HG02759 (cell line): ENCODE measurements at regions not wholly inside any gene's neighbourhood (a gene's known extent, or its start where the extent isn't known, plus 50 kb on each side); places are given as distances from the start of the nearest gene placed in this dataset.
A peak's percentile ranks its signal among the peaks of the same experiment; 100 is the strongest.
"Not testable (repeated sequence)": the region's sequence is repeated elsewhere in the genome, so short reads cannot be mapped to it uniquely, and the experiment has no call there.

Experiments used
- ATAC-seq: cut with Tn5 transposase; IDR thresholded peaks from one replicate; pipeline ENCODE4 v1.9.1; 2021; ENCODE audit warnings: mild to moderate bottlenecking, moderate library complexity; ENCODE audit not compliant: unreplicated experiment

DNA sequence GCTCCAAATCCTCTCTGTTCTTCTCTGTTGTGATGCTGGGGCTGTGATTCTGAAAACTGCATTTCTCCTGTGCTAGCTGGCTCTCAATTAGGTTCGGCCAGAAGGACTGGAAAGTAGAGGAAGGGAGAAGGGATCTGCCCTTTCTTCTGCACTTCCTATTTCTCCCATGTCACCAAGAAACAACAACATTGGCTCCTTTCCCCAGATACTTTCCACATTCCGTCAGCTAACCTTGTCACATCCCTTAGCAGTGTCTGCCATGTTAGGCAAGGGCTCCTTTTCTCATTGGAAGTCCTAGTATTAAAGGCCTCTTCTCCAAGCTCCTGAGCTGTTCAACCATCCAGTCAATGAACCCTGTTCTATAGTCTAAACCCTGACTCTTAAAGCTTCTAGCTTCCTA is 171.1 kb downstream of the ZNF621 start:
- no peak for ATAC-seq

DNA sequence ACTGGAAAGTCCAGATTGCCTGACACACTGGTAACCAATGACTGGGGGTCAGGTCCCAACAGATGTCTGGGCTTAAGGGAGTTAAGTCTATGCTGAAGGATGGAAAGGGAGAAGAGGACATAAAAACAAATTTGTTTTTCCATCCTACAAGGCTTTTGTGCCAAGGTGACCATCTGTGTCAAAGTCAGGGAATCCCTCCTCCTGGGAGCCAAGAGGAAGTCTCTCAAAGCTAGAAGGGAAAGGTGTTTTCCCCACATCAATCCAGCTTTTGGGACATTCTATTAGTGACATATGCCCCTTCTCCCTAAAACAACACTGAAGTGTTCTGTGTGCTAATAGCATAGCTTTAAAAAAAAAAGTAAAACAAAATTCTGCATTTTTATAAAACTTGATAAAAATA is 173.9 kb downstream of the ZNF621 start:
- ATAC-seq: not testable (repeated sequence)

- ATAC-seq: no peak
Observed at GRCh38 chr3:40701016-40701588, 176.3 kb downstream of the ZNF621 start.

- no peak for ATAC-seq
Observed at GRCh38 chr3:40704224-40704623, 179.5 kb downstream of the ZNF621 start.

DNA sequence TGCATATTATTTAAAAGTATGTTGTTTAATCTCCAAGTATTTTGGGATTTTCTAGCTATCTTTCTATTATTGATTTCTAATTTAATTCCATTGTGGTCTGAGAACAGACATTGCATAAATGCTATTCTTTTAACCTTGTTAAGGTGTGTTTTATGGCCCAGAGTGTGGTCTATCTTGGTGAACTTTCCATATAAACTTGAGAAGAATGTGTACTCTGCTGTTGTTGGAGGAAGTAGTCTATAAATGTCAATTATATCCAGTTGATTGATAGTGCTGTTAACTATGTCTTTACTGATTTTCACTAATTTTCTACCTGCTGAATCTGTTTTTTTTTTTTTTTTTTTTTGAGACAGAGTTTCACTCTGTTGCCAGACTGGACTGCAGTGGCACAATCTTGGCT is 180.9 kb downstream of the ZNF621 start:
- no peak for ATAC-seq

DNA sequence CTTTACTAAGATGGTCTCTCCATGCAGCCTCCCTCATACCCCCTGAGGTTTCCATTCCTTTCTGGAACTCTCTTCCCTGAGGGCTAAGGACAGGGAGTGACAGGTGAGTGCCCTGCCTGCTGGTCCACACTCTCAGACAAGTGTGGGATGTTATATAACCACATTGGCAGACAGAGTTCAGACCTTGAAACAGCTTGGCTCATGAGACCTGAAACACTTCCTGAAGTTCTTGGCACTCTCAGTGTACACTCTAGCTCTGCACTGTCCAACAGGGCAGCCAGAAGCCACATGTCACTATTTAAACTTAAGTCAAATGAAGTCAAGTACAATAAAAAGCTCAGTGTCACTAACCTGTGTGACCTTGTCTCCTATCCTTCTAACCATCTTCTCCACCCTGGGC is 188.5 kb downstream of the ZNF621 start:
- no peak for ATAC-seq

DNA sequence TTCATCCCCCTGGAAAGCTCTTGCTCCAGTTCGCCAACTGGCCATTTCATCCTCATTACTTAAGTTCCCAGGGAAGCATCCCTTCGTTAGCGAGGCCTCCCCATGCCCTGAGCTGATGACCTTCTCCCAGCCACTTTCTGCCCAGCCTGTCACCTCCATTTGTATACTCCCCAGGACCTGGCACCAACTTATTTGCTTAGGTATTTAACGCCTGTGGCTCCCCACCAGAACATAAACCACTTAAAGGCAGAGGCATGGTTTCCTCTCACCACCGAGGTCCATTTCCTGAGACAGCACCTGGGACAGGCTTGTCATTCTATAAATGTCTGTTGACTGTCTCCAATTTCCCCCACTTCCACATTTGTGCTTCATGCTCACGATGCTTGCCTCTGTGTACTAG is 189.0 kb downstream of the ZNF621 start:
- no peak for ATAC-seq

- no peak for ATAC-seq
Observed at GRCh38 chr3:40714771-40715345, 190.1 kb downstream of the ZNF621 start.

DNA sequence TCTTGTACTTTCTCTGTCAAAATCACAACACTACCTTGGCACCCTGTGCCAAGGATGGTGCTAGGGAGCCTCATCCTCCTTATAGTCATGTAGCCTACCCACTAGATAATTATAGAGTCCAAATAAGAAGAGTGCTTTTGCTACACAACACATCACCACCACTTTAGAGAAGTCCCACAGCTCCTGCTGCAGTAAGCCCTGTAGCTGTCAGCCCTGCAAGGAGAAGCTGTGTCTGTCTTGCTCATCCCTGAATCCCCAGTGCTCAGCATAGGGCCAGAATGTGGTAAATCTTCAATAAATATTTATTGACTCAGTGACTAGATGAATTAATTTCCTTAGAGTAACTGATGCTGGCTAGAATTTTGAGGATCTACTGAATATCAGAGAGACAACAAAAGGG is 190.8 kb downstream of the ZNF621 start:
- ATAC-seq: no peak

DNA sequence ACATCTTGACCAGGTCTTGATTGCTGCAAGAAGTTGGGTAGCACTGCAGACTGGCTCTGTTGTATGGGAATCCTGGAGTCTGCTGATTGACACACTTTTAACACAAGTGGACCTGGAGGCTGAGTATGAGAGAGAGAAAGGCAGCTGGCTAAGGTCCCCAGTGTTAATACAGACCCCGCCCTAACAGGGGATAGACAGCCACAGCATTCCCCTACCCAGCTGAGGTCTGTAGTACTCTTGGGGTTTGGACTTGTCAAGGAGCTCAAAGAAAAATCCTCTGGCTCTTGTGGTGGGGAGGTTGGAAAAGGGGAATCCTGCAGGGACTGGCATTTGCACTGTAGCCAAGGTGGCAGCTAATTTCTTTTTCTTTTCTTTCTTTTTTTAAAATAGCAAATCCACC is 192.7 kb downstream of the ZNF621 start:
- ATAC-seq: no peak

GRCh38 chr3:40718209-40718608 is 193.4 kb downstream of the ZNF621 start:
- ATAC-seq: peak; percentile 40

GRCh38 chr3:40718681-40719080 is 193.9 kb downstream of the ZNF621 start:
- peak; percentile 83 for ATAC-seq

DNA sequence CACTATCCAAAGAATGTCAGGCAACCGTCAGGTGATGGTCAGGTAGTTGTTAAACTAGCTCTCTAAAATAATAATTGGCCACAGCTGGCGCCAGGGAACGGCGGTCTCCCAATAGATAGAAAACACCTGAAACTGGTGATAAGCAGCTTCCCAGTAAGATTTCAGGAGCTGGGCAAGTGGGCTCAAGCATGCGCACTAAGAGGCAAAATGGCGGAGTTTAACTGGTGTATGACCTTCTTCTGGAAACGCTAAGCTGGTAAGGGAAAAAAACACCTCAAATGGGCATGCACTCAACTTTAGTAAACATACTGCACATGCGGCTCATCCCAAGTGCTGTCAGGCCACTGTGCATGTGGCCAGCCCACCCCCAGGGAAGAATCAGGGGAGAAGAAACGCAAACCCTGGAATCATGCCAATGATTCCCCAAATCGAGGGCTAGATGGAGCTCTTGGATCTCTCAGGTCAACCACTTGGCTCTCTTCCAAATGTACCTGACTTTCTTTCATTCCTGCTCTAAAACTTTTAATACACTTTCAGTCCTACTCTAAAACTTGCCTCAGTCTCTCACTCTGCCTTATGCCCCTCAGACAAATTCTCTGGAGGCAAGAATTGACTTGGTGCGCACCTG is 195.0 kb downstream of the ZNF621 start:
- no peak for ATAC-seq

- no peak for ATAC-seq
Observed at GRCh38 chr3:40720341-40720740, 195.6 kb downstream of the ZNF621 start.

DNA sequence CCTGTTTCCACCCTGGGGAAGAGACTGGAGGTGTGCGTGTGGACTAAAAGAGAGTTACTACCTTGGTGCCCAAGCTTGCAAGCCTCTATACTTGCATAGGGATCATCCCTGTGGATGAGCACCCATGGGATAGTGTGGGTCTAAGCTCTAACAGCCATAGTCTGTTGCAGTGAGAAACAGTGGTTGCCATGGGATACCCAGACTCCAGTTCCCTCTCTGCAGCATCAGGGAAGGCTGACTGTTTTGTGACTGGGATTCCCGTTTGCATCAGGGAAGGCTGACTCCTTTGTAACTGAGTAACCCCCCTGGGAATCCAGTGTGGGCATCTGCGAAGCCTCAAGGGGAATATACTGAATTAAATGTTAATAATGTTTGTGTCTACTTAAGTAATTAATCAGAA is 196.1 kb downstream of the ZNF621 start:
- ATAC-seq: no peak

- no peak for ATAC-seq
Observed at GRCh38 chr3:40723083-40723660, 198.4 kb downstream of the ZNF621 start.

GRCh38 chr3:40725031-40725430 is 200.3 kb downstream of the ZNF621 start:
- no peak for ATAC-seq

DNA sequence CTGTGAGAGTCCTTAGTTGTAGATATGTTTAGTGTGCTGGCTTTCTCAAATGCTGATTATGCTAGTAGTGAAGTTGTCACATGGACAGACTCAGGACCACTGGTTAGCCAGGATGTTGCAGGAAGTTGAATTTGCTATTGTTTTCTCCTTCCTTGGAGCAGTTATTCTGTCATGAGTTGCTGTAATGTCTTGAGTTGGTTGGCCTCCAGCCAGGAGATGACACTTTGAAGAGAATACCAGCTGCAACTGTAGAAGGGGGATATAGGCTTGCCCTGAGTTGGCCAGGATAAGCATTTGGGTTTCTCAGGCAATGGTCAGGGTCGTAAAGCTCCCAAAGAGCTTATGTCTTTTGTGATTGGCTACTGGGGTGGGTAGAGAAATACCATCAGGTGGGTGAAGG is 206.7 kb downstream of the ZNF621 start:
- no peak for ATAC-seq

- no peak for ATAC-seq
Observed at GRCh38 chr3:40736943-40737342, 212.2 kb downstream of the ZNF621 start.

GRCh38 chr3:40737343-40737742 is 212.6 kb downstream of the ZNF621 start:
- no peak for ATAC-seq

DNA sequence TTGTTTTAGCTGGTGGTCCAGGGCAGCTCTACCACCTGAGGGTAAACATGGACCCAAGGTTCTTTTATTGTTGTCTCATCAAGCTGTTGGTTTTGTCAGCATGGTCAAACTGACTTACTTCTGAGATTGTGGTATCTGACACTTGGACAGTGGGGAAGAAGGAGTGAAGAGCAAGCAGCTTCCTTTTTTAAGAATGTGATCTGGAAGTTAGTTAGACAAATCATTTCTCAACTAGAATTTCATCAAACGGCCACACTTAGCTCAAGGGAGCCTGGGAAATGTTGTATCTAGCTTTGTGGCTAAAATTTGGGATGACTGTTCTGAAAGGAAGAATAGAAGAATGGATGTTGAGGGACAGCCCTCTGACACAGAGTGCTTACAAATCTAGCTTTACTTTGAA is 215.2 kb downstream of the ZNF621 start:
- ATAC-seq: no peak

- ATAC-seq: no peak
Observed at GRCh38 chr3:40741729-40742128, 217.0 kb downstream of the ZNF621 start.
